GM23338 (cell line): ENCODE measurements at regions not wholly inside any gene's neighbourhood (a gene's known extent, or its start where the extent isn't known, plus 50 kb on each side); places are given as distances from the start of the nearest gene placed in this dataset.

Source experiments
- ATAC-seq: fragments of 200-7000 bp; cut with Tn5 transposase; 3 replicates; pipeline ENCODE4 v1.9.1; 2020
- DNase-seq: peaks from one replicate; pipeline ENCODE4 v3.0.0-alpha.2; 2015; ENCODE audit warnings: low spot score
- H2AFZ ChIP-seq: fragments of 200-600 bp; sonication (generic); 2 replicates; pipeline ENCODE4 v1.8.0; 2016; ENCODE audit warnings: antibody characterized with exemption, mild to moderate bottlenecking, moderate library complexity
- H3F3A ChIP-seq: fragments of 200-600 bp; sonication (generic); replicated peaks from 2 replicates; pipeline ENCODE4 v1.8.0; 2017; ENCODE audit warnings: antibody characterized with exemption, mixed run types, low read depth
- H3K27ac ChIP-seq: fragments of 200-600 bp; sonication (generic); 2 replicates; pipeline ENCODE4 v1.6.1; 2016; ENCODE audit warnings: low read depth
- H3K27me3 ChIP-seq: fragments of 200-600 bp; sonication (generic); 2 replicates; pipeline ENCODE4 v1.8.0; 2016; ENCODE audit warnings: mild to moderate bottlenecking, mixed run types, moderate library complexity; ENCODE audit not compliant: insufficient read depth
- H3K36me3 ChIP-seq: fragments of 200-600 bp; sonication (generic); 2 replicates; pipeline ENCODE4 v1.8.0; 2016; ENCODE audit warnings: mild to moderate bottlenecking; ENCODE audit not compliant: insufficient read depth
- H3K4me1 ChIP-seq: fragments of 200-600 bp; sonication (generic); 2 replicates; pipeline ENCODE4 v1.8.0; 2016; ENCODE audit warnings: mild to moderate bottlenecking, moderate library complexity; ENCODE audit not compliant: insufficient read depth
- H3K4me2 ChIP-seq: fragments of 200-600 bp; sonication (generic); 2 replicates; pipeline ENCODE4 v1.7.1; 2017; ENCODE audit warnings: mixed run types
- H3K4me3 ChIP-seq: fragments of 200-600 bp; sonication (generic); 2 replicates; pipeline ENCODE4 v1.6.1; 2016; ENCODE audit warnings: mixed run types
- H3K79me2 ChIP-seq: fragments of 200-600 bp; sonication (generic); replicated peaks from 2 replicates; pipeline ENCODE4 v1.8.0; 2017; ENCODE audit warnings: mild to moderate bottlenecking; ENCODE audit not compliant: insufficient read depth
- H3K9me2 ChIP-seq: fragments of 200-600 bp; sonication (generic); 2 replicates; pipeline ENCODE4 v1.8.0; 2017; ENCODE audit not compliant: insufficient read depth
- H4K20me1 ChIP-seq: fragments of 200-600 bp; sonication (generic); replicated peaks from 2 replicates; pipeline ENCODE4 v1.8.0; 2017; ENCODE audit warnings: mild to moderate bottlenecking; ENCODE audit not compliant: insufficient read depth
- H3K27ac Mint-ChIP-seq: 2 replicates; pipeline ENCODE4 v1.8.0; 2020; ENCODE audit warnings: inconsistent platforms, mild to moderate bottlenecking, moderate library complexity, mixed read lengths
- H3K27me3 Mint-ChIP-seq: 3 replicates; pipeline ENCODE4 v1.8.0; 2022; ENCODE audit warnings: low read depth, mild to moderate bottlenecking, moderate library complexity, mixed read lengths, inconsistent platforms; ENCODE audit not compliant: insufficient read depth, poor library complexity
- H3K36me3 Mint-ChIP-seq: 3 replicates; pipeline ENCODE4 v1.8.0; 2021; ENCODE audit warnings: low read depth, mild to moderate bottlenecking, inconsistent platforms, moderate library complexity, mixed read lengths
- H3K4me1 Mint-ChIP-seq: 3 replicates; pipeline ENCODE4 v1.8.0; 2020; ENCODE audit warnings: mild to moderate bottlenecking, inconsistent platforms, mixed read lengths
- H3K4me3 Mint-ChIP-seq: 3 replicates; pipeline ENCODE4 v1.8.0; 2021; ENCODE audit warnings: moderate library complexity, mild to moderate bottlenecking, inconsistent platforms, mixed read lengths
- H3K9me3 Mint-ChIP-seq: 3 replicates; pipeline ENCODE4 v1.8.0; 2020; ENCODE audit warnings: moderate library complexity, mild to moderate bottlenecking, inconsistent platforms, mixed read lengths
- CTCF ChIP-seq, 2 experiments: fragments of 200-600 bp in 1 of 2; sonication (generic) in 1 of 2; conservative IDR thresholded peaks; 2 replicates each; pipeline versions ENCODE4 v1.5.1 to v1.6.1; 2016 to 2017; ENCODE audit warnings: antibody characterized with exemption in 2 of 2, low read depth in 2 of 2, mild to moderate bottlenecking in 2 of 2, moderate library complexity in 1 of 2
- ETS1 ChIP-seq: IDR thresholded peaks from 2 replicates; pipeline ENCODE4 v1.6.1; 2016; ENCODE audit warnings: antibody characterized with exemption
- STAT1 ChIP-seq: IDR thresholded peaks from one replicate; pipeline ENCODE4 v1.6.1; 2016; ENCODE audit warnings: antibody characterized with exemption; ENCODE audit not compliant: unreplicated experiment
- ZNF331 ChIP-seq: fragments of 250-450 bp; sonication (Bioruptor Pico); IDR thresholded peaks from 2 replicates; pipeline ENCODE4 v1.5.0; 2020; ENCODE audit warnings: low read depth, mild to moderate bottlenecking, moderate library complexity
- ZNF462 ChIP-seq: fragments of 250-450 bp; sonication (Bioruptor Pico); IDR thresholded peaks from 2 replicates; pipeline ENCODE4 v1.5.0; 2020; ENCODE audit warnings: mild to moderate bottlenecking, moderate library complexity

- TF ChIP-seq ETS1 = no peak
- no peak for TF ChIP-seq CTCF (conservative IDR thresholded peaks at IDR 0.05; ENCODE audit: low read depth in 2 of 2)
- TF ChIP-seq ZNF331 (CRISPR knock-in tag) = no peak
These were observed 276.3 kb downstream of the HNRNPD start (continued) for GRCh38 chr4:82097504-82097903.

GRCh38 chr4:82090717-82091116 lies 283.1 kb downstream of the HNRNPD start:
- H3K4me2 ChIP-seq = no peak overlapping the region
- no peak overlapping the region for H3K27ac ChIP-seq
- H4K20me1 ChIP-seq = no peaks in the 10 kb centered on the region
- H3K9me3 Mint-ChIP-seq = no peaks in the 10 kb centered on the region; the same call in 2 of the 3 replicates
- H3K27ac Mint-ChIP-seq = no peak overlapping the region
- H2AFZ ChIP-seq = no peak overlapping the region
- TF ChIP-seq CTCF (conservative IDR thresholded peaks at IDR 0.05; ENCODE audit: low read depth in 2 of 2) (no peak), ZNF462 (CRISPR knock-in tag) (no peak), STAT1 (no peak), ZNF331 (CRISPR knock-in tag) (no peak)
- H3K36me3 Mint-ChIP-seq = no peaks in the 10 kb centered on the region
- H3K4me1 ChIP-seq = no peaks in the 10 kb centered on the region
- DNase-seq = no peak
- H3K27me3 Mint-ChIP-seq = no peaks in the 10 kb centered on the region
- H3K9me2 ChIP-seq = no peaks in the 10 kb centered on the region
- H3F3A ChIP-seq = no peaks in the 10 kb centered on the region
- H3K36me3 ChIP-seq = no peaks in the 10 kb centered on the region
- H3K27me3 ChIP-seq = no peaks in the 10 kb centered on the region
- no peak overlapping the region for H3K4me3 Mint-ChIP-seq
- H3K4me3 ChIP-seq = no peak overlapping the region
- ATAC-seq = no peak
- no peaks in the 10 kb centered on the region for H3K79me2 ChIP-seq
- no peaks in the 10 kb centered on the region for H3K4me1 Mint-ChIP-seq
